ENCODE measurements at regions not wholly inside any gene's neighbourhood (a gene's known extent, or its start where the extent isn't known, plus 50 kb on each side); places are given as distances from the start of the nearest gene placed in this dataset.
"Not testable (repeated sequence)": the region's sequence is repeated elsewhere in the genome, so short reads cannot be mapped to it uniquely, and the experiment has no call there.

DNA sequence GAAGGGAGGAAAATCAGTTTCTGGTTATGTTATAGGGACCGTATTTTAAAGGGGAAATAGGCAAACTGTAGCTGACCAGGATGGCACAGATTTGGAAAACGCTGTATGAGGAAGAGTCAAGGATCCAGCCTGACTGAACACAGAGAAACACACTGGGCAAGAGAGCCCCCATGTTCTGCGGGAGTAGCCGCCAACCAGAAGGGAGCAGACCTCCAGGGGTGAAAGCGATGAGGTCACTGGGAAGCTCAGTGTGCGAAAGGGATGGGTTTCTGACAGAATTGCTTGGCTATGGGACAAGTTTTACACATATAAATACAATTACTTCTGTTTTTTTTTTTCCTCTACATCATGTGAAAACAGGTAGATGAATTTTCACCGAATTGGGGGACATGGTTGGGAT is 291.6 kb upstream of the PODXL start:
- no peak for DNase-seq (ENCODE audit: low spot score)

DNA sequence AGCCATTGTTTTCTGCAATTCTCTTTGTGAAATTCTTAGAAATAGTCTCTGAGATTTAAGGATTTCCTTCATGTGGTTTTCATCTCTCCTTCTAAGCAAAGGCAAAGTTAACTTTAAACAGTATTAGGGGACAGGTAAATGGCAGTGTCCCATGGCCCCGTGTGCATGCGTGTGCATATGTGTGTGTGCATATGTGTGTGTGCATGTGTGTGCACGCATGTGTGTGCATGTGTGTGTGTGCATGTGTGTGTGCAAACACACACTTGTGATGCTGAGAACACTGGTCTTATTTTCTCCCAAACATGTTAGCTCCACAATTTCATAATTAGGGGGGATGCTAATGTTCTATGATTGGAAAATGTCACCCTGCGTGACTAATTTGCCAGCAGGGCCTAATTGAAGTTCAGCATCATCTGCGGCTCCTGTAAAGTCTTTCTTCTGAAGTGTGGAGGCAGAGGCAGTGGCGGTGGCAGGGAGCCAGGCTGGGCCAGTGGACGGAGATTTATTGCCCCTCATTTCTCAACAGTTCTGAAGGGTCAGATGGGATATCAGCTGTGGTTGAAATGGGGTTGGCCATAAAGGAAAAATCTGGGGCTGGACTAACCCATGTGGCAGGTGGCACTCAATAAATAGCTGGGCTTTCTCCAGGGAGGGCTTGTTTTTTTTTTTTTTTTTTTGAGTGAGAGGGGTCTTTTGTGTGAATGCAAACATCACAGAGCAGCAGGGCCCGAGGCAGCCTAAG is 289.3 kb upstream of the PODXL start:
- DNase-seq (ENCODE audit: low spot score) = no peak

DNA sequence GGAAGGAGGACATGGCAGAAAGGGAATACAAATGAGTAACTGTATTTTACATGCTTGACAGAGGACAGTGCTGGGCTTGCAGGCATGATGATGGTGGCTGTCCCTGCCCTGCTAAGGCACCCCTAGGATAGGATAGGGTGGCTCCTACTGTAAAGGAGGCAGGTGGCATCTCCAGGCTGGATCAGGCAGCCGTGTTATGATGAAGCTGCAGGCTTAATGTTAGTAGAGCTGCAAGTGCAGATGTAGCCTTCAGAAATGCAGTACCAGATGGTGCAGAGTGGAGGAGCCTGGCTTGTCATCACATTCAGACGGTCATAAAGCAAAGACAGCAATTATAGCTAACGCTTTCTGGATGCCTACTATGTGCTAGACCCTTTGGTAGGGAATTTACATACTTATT is 287.9 kb upstream of the PODXL start:
- DNase-seq (ENCODE audit: low spot score) = no peak

DNA sequence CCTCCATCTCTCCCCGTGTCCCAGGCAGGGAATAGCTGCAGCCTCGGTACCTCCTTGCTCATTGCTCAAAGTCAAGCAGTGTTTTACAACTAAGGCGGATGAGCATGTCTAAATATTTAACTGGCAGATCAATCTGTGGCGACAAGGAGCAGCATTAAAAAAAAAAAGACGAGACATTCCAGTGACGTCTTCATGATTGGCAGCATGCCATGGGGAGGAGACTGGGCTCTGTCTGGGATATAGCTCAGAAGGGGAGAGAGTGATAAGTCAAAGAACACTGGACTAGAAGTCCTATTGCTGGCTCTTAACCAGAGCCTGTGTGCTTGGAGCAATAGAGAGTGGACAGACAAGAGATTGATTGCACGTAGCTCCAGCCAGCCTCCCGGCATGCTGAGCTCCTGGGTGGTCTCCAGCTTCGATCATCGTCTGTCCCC is 287.5 kb upstream of the PODXL start:
- DNase-seq (ENCODE audit: low spot score) = no peak

DNA sequence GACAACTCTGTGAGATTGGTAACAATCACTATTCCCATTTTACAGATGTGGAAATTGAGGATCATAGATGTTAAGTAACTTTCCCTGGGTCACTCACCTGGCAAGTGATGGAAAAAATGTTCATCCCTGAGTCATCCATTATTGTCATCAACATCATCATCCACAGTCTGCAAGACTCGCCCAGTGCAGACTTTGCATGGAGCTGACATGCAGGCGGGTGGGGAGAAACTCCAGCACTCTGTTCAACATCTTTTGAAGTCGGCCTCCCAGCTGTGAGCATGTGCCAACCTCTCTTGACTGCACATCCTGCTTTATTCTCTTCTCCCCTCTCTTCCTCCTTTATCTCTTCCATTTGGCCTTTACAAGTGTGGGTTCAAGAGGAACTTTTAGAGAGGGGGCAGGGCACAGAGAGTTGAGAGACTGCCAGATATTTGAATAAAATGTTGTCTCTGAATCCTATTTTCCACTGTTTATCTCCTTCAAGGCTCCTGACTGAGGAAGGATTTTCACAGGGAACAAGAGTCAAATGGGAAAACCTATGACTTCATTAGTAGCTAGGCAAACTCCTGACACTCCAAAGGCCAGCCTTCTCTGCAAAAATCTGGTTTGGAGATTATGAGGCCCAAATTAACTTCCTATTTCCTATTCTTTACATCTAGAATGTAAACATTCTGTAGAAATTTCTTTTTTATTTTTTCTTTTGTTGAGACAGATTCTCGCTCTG is 283.7 kb upstream of the PODXL start:
- no peak for DNase-seq (ENCODE audit: low spot score)

DNA sequence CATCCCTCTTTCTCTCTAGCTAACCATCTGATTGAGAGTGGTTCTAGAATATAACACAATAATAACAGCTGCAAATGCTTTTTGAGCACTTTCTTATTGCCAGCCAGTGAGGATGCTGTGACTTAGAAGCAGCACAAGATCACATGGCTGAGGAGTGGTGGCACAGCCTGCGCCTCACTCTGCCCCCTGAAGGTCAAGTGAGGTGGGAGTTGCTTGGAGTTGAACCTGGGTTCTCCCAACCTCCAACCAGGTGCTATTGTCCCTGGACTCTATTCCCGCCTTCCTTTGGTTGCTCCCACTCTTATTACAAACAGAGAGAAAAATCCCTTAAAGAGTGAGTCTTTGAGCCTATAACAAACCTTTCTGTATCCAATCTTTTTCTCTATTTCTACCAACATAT is 280.3 kb upstream of the PODXL start:
- DNase-seq (ENCODE audit: low spot score) = no peak

DNA sequence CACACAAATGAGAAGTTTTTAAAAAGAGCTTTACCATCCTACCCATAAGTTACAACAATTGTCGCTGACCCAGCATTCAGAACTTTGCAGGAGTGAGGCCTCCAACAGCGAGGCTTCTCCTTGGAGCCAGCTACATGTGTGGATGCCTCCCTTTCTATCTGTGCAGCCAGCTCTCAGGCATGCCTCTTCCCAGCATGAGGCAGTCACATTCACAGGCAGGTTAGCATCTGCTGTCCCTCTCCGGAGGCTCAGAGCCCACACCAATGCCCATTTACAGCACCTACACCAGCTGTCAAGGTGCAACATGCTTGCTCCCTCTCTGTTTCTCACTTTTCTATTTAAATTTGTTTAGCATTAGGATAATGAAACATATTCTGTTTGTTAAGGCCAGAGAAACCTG is 278.7 kb upstream of the PODXL start:
- DNase-seq (ENCODE audit: low spot score) = no peak

DNA sequence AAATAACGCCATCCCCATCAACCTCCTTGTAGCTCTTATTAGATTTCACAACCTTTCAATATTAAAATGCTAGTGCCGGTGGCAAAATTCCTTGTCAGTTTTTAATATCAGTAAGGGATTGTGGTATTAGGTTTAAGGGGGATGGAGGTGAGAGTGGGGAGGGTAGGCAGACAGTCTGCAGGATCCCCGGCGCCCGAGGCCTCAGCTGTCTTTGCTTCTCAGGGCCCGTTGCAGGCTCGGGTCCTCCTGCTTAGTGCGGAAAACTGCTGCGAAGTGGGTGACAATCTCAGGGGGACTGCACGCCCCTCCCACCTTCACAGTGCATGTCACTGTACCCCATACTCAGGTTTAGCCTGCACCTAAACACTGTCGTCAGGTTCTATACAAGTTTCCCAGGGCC is 274.3 kb upstream of the PODXL start:
- DNase-seq (ENCODE audit: low spot score) = no peak

DNA sequence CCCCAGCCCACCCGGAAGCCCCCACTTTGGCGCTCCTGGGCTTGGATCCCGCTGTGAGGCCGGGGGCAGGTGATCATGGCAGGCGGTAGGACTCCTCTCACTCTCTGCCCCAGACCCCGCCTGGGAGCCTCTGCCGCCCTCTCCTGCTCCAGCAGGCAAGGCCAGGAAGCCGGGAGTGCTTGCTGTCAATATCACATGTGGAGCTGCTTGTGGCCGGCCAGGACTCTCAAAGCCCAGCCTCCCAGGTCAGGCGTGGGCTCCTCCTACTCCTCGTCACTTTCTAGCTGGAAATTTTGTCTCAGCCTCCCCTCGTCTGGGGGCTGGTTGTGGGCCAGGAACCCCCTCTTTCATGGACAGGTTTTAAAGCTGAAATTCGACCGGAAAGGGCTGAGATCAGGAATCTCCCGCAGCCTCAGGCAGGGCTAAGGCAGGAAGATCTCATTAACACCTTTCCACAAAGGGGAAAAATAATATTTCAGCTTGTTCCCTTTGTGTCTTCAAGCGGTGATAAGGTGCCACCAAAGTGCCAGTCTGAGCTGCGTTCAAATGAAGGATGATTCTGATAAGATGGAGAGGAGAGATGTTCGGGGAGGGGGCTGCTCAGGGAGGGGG is 273.6 kb upstream of the PODXL start:
- no peak for DNase-seq (ENCODE audit: low spot score)

DNA sequence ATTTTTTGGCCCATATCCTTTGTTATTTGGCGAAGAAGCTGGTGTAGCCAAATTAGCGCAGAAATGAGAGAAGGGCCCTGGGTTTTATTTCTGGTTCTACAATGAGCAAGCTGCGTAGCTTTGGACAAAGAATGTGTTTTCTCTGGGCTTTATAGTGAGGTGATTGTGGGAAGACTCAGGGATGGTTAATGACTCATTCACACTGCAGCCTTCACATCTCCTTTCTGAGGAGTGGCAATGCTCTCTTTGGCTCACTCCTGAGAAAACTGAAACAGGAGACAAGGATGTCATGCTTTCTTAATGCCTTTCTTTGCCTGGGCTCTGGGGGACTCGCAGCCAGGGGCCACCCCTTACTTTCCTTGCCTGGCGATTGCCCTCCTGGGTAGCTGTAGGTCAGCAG is 271.0 kb upstream of the PODXL start:
- DNase-seq (ENCODE audit: low spot score) = no peak

DNA sequence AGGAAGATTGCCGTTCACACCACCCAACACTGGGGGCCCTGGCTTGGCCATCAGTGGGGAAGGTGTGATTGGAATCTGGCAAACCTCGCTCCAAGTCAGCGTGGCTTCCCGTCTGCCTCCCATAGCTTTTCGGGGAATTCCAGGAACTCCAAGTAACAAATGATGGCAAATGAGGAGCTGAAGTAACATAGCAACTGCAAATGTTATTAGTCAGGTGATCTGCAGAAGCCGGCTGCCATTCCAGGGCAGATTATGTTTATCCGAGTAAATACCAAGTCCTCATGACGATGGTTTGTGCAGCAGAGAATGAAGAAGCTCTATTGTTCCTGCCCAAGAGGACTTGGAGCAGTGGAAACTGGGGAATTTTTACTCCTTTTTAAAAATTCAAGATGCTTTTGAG is 270.5 kb upstream of the PODXL start:
- no peak for DNase-seq (ENCODE audit: low spot score)

DNA sequence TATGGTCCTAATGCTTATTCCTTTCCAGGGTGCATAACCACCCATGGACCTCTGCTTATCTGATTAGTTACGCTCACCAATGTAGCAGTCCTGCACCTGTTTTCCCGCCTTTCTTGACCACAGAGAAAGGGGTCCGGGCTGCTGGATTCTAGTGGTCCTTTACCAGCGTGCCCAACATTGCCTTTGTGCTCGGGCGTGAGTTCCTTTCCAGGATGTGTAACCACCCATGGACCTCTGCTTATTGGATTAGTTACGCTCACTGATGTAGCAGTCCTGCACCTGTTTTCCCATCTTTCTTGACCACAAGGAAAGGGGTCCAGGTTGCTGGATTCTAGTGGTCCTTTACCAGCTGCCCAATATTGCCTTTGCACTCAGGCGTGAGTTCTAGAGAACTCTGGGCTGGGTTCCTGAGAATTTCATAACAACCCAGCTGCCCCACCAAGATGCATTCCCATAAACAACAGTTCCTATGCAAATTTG is 267.6 kb upstream of the PODXL start:
- not testable (repeated sequence) for DNase-seq (ENCODE audit: low spot score)

DNA sequence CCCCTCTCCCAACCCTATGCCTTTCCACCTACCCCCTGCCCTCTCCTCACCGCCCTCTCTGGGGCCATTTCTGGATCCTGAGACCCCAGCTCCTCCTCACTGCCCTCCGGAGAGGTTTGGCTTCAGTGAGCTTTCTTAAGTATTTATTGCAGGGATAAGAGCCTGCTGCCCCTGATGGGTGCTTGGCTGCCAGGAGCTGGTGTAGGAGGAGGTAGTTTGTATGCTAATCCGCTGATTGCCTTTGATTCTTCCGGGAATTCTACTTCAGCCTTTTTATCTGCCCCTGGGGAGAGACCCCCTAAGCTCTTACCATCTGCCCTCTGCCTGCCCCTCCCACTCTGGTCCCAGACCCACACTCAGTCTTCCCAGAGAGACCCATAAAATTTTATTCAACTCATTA is 263.5 kb upstream of the PODXL start:
- no peak for DNase-seq (ENCODE audit: low spot score)

DNA sequence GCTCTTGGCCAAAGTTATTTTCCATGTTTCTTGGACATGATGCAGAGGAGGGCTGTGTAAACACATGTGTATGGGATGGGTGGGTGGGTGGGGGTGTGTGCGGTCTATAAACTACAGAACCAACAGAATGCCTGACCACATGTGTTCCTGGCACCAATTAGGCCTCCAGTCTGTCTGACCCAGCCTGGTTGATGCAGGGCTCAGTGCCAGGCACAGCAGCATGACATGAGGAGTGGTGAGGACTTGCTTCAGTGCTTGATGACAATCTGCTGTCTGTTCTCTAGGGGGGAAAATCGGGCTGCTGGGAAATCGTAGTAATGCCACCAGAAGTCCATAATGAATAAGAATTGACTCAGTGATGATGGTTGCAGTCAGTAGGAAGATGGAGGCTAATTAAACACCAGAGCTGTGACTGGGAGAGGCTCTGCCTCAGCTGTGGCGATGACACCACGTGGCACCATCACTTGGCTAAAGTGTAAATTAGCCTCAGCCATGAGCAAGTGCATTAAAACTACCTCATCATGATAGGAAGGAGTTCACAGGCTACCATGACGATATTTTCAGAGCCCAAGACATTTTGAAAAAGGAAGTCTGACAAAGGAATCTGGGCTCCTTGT is 260.1 kb upstream of the PODXL start:
- no peak for DNase-seq (ENCODE audit: low spot score)

DNA sequence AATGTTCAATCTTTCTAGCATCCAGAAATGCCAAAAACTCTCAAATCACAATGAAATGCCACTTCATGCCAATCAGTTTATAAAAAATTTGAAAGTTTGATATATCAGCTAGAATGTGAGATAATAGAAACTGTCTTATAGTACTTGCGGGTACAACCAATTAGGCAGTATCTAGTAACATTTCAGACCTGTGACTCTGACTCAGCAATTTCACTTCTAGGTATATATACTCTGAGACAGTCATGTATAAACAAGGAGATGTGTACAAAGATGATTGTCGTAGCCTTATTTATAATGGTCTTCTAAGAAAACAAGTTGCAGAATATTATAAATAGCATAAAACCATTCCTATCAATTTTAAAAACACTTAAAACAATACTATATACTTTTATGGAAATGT is 252.3 kb upstream of the PODXL start:
- no peak for DNase-seq (ENCODE audit: low spot score)

DNA sequence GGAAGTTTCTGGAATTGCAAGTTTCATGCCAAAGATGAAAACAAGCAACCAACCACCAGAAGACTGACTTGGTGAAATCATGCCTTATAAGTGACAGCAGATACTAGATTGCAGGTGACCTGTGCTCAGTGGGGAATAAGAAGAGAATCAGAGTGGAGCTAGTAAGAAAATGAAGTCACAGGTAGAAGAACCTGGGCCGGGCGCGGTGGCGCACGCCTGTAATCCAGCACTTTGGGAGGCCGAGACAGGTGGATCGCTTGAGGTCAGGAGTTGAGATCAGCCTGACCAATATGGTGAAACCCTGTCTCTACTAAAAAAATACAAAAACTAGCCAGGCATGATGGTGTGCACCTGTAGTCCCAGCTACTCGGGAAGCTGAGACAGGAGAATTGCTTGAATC is 251.7 kb upstream of the PODXL start:
- not testable (repeated sequence) for DNase-seq (ENCODE audit: low spot score)

DNA sequence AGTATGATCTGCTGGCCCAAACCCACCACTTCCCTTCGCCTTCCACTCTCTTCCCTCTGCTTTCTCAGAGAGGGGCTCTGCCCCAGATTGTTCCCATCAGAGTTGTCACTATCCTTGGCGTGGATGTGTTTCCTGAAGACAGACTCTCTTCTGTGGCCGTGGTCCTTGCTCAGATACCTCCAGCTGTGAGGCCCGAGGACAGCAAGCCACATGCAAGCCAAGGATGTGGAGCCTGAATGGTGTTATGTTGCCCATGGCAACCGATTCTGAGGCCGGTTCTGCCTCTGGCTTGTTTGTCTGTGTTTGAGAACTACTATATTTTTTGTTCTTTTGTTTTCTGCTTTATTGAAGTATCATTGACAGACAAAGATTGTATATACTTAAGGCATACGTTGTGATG is 247.4 kb upstream of the PODXL start:
- DNase-seq (ENCODE audit: low spot score) = no peak

DNA sequence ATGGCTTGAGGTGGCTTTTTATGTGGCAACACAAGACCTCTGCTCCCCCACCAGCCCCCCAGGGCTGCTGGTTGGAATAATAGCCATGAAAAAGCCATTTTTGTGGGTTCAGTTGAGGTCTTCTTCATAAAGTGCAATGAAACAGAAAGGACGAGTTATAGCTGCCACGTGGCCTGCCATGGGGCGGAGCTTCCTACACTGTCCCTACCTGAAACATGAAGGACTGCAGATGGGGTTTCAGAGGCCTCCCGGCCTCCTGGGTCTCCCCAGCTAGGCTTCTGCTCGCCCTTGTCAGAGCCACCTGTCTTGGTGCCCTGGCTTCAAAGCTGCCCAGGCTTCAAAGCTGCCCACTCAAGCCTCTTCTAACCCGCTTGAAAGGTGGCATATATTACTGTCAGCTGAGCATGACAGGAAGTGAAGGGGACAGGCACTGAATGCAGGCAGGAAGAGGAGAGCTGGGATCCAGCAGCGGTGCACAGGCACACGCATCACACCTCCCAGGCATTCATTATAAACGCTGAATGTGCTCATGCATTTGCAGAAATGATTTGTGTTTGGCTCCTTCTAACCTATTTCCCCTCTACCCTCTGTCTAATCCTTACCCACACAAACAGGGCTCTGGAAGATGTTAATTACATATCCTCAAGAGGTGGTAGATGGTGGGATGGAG is 245.9 kb upstream of the PODXL start:
- DNase-seq (ENCODE audit: low spot score) = no peak

DNA sequence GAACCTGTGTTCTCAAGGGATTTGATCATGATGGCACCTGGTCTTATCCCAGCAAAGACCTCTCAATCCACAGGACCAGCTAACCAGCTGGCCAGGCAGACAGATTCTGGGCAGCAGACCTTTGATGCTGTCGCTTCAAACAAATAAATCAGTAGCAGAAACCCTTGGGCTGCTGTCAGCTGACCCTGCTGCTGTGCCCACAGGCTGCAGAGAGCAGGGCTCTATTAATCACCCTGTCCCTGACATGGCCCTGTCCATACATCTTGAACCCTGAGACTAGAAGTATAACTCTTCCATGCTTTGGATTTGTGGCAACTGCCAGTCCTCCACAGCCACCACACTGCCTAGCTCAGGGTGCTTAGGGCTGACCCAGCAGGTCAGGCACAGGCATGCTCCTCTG is 244.1 kb upstream of the PODXL start:
- DNase-seq (ENCODE audit: low spot score) = no peak

DNA sequence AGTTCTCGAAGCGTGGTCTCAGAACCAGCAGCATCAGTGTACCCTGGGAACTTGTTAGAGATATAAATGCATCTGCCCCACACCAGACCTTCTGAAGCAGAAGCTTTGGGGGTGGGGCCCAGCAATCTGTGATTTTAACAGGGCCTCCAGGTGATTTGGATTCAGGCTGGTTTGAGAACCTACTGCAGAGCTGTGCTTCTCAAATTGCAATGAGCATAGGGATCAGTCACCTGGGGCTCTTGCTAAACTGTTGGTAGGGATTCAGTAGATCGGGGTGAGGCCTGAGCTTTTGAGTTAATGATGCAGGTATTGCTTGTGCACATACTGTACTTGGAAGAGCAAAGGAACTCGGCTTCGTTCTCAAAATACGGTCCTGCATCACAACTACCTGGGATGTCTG is 243.6 kb upstream of the PODXL start:
- DNase-seq (ENCODE audit: low spot score) = no peak

DNA sequence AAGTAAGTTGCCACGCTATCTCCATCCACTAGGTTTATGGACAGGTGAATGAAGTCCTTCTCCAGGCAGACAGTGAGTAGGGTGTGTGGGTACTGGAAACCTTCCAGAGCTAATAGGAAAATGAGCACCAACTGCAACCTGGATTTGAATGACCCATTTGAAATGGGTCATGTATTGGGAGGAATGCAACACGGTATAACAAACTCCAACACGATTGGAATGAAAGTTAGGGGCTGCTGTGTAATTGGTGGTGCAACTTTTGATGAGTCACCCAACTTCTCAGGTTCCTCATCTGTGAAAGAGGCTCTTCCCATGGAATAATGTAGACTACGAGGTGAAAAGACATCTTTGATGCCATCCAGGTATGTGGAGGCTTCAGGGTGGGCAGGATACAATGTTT is 241.4 kb upstream of the PODXL start:
- no peak for DNase-seq (ENCODE audit: low spot score)

DNA sequence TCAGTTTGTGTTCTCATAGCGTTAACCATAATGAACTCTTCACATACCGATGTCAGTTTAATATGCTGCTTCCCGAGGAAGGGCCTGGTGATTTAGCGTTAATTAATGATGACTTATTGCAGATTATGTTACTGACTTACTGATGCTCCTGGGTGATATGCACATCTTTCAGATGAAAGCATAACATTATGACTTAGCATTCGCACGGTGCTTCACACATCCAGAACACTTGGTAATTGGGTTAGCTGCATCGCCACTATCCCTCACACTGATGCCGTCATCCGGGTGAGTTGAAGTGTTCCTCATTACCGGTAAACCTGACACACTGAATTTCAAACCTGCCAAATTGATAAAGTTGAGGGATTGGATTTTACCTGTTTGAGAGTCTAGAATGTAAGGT is 239.0 kb upstream of the PODXL start:
- no peak for DNase-seq (ENCODE audit: low spot score)

Measured in CD4-positive, alpha-beta T cell treated with Interleukin-15 for 4 hours (primary cell).